ENCODE measurements at regions not wholly inside any gene's neighbourhood (a gene's known extent, or its start where the extent isn't known, plus 50 kb on each side); places are given as distances from the start of the nearest gene placed in this dataset.

DNA sequence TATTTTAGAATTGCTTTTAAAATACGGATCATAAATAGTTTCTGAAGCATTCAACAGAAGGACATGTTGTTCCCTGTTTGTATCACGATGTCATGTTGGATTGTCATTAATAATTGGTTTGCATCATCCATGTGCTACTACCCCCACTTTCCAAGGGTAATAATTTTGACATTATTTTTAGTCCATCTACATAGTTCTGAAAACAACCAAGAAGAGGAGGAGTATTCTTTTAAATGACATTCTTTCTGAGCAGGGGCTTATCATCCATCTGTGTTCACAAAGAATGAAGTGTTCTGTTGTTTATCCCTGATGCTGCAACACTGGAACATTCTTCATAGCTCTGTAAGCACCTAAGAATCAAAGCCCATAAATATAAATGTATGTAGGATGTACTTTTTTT lies 151.0 kb upstream of the CITED2 start:
- DNase-seq = no peak
- ATAC-seq = no peak
- no peak overlapping the region for H3K27ac ChIP-seq
- H3K4me1 ChIP-seq = no peaks in the 10 kb centered on the region
- H3K27me3 ChIP-seq (ENCODE audit: low read depth) = no peaks in the 10 kb centered on the region
- H3K36me3 ChIP-seq = no peaks in the 10 kb centered on the region
- no peak overlapping the region for H3K4me3 ChIP-seq
- TF ChIP-seq, protein P1, sequence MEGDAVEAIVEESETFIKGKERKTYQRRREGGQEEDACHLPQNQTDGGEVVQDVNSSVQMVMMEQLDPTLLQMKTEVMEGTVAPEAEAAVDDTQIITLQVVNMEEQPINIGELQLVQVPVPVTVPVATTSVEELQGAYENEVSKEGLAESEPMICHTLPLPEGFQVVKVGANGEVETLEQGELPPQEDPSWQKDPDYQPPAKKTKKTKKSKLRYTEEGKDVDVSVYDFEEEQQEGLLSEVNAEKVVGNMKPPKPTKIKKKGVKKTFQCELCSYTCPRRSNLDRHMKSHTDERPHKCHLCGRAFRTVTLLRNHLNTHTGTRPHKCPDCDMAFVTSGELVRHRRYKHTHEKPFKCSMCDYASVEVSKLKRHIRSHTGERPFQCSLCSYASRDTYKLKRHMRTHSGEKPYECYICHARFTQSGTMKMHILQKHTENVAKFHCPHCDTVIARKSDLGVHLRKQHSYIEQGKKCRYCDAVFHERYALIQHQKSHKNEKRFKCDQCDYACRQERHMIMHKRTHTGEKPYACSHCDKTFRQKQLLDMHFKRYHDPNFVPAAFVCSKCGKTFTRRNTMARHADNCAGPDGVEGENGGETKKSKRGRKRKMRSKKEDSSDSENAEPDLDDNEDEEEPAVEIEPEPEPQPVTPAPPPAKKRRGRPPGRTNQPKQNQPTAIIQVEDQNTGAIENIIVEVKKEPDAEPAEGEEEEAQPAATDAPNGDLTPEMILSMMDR (IDR thresholded peaks at IDR 0.05) = no peak
- no peaks in the 10 kb centered on the region for H3K9me3 ChIP-seq
- intact Hi-C loops (cut with DNase I) = no loop called here

DNA sequence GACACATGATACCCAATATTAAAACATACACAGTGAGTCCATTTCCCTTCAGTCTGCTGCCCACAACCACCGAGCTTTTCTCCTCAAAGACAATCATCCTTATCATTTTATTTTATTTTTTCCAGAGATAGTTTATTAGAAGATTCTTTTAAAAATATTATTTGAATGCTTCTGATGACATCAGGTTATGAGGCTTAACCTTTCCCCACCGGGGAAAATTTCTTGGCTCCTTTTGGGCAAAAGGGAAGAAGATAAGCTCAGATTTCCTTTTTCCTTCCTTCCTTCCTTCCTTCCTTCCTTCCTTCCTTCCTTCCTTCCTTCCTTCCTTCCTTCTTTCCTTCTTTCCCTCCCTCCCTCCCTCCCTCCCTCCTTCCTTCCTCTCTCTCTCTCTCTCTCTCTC lies 149.5 kb upstream of the CITED2 start:
- H3K27me3 ChIP-seq (ENCODE audit: low read depth) = no peaks in the 10 kb centered on the region

GRCh38 chr6:139522511-139523220 lies 148.2 kb upstream of the CITED2 start:
- TF ChIP-seq, protein P1 (IDR thresholded peaks at IDR 0.05) = no peak
- H3K27ac ChIP-seq = no peak overlapping the region
- H3K36me3 ChIP-seq = no peaks in the 10 kb centered on the region
- DNase-seq = no peak
- no peaks in the 10 kb centered on the region for H3K9me3 ChIP-seq
- H3K4me3 ChIP-seq = no peak overlapping the region
- H3K4me1 ChIP-seq = no peaks in the 10 kb centered on the region
- no peak for ATAC-seq
- H3K27me3 ChIP-seq (ENCODE audit: low read depth) = no peaks in the 10 kb centered on the region
- intact Hi-C loops (cut with DNase I) = no loop called here

More for the DNA sequence above, 149.5 kb upstream of the CITED2 start:
- Histone ChIP-seq H3K9me3 (no peaks in the 10 kb centered on the region), H3K4me3 (no peak overlapping the region), H3K27ac (no peak overlapping the region), H3K36me3 (no peaks in the 10 kb centered on the region), H3K4me1 (no peaks in the 10 kb centered on the region)
- no peak for DNase-seq
- intact Hi-C loops (cut with DNase I) = no loop called here
- TF ChIP-seq, protein P1 (IDR thresholded peaks at IDR 0.05) = no peak
- ATAC-seq = no peak

- no peak overlapping the region for H3K27ac ChIP-seq
- intact Hi-C loops (cut with DNase I) = no loop called here
- no peak for DNase-seq
- no peaks in the 10 kb centered on the region for H3K4me1 ChIP-seq
- H3K4me3 ChIP-seq = no peak overlapping the region
- no peaks in the 10 kb centered on the region for H3K27me3 ChIP-seq (ENCODE audit: low read depth)
- TF ChIP-seq, protein P1 (IDR thresholded peaks at IDR 0.05) = no peak
- H3K36me3 ChIP-seq = no peaks in the 10 kb centered on the region
- no peak for ATAC-seq
- H3K9me3 ChIP-seq = no peaks in the 10 kb centered on the region
These were observed 146.9 kb upstream of the CITED2 start for GRCh38 chr6:139521338-139521737.

DNA sequence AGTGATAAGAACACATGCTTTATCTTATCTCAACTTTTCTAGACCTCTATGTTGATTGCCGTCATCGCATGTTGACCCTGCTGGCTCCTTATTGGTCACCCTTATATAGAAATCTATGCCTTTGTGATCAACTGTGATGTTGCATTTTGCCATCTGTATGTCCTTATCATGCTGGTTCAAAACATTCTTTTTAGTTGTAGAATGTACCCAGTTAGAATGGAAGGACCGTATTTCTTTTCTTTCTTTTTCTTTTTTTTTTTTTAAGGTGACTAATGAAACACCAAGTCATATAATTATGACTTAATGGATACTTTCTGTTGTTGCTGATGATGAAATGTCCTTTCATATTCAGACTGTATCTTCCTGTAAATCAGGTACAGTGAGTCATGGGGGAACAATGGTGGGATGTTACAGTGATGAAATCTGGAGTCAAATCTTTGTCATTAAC lies 145.9 kb upstream of the CITED2 start:
- H3K27ac ChIP-seq = no peak overlapping the region
- intact Hi-C loops (cut with DNase I) = no loop called here
- ATAC-seq = no peak
- H3K36me3 ChIP-seq = no peaks in the 10 kb centered on the region
- H3K4me3 ChIP-seq = no peak overlapping the region
- H3K27me3 ChIP-seq (ENCODE audit: low read depth) = no peaks in the 10 kb centered on the region
- TF ChIP-seq, protein P1 (IDR thresholded peaks at IDR 0.05) = no peak
- no peaks in the 10 kb centered on the region for H3K4me1 ChIP-seq
- no peak for DNase-seq
- no peaks in the 10 kb centered on the region for H3K9me3 ChIP-seq

All from lower lobe of right lung (tissue), 2 donors.